ENCODE measurements at regions not wholly inside any gene's neighbourhood (a gene's known extent, or its start where the extent isn't known, plus 50 kb on each side); places are given as distances from the start of the nearest gene placed in this dataset.
"Not testable (repeated sequence)": the region's sequence is repeated elsewhere in the genome, so short reads cannot be mapped to it uniquely, and the experiment has no call there.

- in situ Hi-C loops (cut with MboI; ENCODE audit: low sequenced_read_pairs in 4 of 4): no loop called here
- ATAC-seq (no peak), DNase-seq (no peak)
- no peak for TF ChIP-seq POLR2A (IDR thresholded peaks at IDR 0.05)
- TF ChIP-seq, protein P1, sequence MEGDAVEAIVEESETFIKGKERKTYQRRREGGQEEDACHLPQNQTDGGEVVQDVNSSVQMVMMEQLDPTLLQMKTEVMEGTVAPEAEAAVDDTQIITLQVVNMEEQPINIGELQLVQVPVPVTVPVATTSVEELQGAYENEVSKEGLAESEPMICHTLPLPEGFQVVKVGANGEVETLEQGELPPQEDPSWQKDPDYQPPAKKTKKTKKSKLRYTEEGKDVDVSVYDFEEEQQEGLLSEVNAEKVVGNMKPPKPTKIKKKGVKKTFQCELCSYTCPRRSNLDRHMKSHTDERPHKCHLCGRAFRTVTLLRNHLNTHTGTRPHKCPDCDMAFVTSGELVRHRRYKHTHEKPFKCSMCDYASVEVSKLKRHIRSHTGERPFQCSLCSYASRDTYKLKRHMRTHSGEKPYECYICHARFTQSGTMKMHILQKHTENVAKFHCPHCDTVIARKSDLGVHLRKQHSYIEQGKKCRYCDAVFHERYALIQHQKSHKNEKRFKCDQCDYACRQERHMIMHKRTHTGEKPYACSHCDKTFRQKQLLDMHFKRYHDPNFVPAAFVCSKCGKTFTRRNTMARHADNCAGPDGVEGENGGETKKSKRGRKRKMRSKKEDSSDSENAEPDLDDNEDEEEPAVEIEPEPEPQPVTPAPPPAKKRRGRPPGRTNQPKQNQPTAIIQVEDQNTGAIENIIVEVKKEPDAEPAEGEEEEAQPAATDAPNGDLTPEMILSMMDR (IDR thresholded peaks at IDR 0.05 in 4 of 5, conservative IDR thresholded peaks at IDR 0.05 in 1 of 5): no peak
- Histone ChIP-seq H3K36me3 (no peaks in the 10 kb centered on the region), H3K27me3 (no peaks in the 10 kb centered on the region), H3K9me3 (no peaks in the 10 kb centered on the region), H3K27ac (no peak overlapping the region), H3K4me3 (no peak overlapping the region), H3K4me1 (no peaks in the 10 kb centered on the region)
- intact Hi-C loops (cut with DNase I; ENCODE audit: low total_unique reads): no loop called here
Measured at GRCh38 chr10:121134711-121135110, 283.5 kb downstream of the WDR11 start.

DNA sequence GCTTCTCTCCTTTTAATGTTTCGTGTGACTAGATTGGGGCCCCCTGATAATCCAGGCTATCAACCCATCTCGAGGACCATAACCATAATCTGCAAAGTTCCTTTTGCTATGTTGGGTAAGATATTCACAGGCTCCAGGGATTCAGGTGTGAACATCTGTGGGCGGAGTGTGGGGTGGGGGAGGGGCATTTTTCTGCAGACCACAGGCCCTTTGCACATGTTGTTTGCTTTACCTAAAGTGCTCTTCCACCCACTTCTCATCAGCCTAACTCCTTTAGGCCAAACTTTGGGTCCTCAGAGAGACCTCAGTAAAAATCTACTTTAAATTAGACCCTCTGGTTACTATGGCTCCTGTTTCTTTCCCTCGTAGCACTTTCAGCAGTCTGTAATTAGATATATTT is 284.4 kb downstream of the WDR11 start:
- Histone ChIP-seq H3K36me3 (no peaks in the 10 kb centered on the region), H3K9me3 (no peaks in the 10 kb centered on the region), H3K27ac (no peak overlapping the region), H3K27me3 (no peaks in the 10 kb centered on the region), H3K4me1 (no peaks in the 10 kb centered on the region), H3K4me3 (no peak overlapping the region)
- ATAC-seq (no peak), DNase-seq (no peak)
- intact Hi-C loops (cut with DNase I; ENCODE audit: low total_unique reads) (no loop called here), in situ Hi-C loops (cut with MboI; ENCODE audit: low sequenced_read_pairs in 4 of 4) (no loop called here)
- no peak for TF ChIP-seq POLR2A (IDR thresholded peaks at IDR 0.05)
- TF ChIP-seq, protein P1 (IDR thresholded peaks at IDR 0.05 in 4 of 5, conservative IDR thresholded peaks at IDR 0.05 in 1 of 5): no peak

- in situ Hi-C loops (cut with MboI; ENCODE audit: low sequenced_read_pairs in 4 of 4): no loop called here
- Histone ChIP-seq H3K36me3 (no peaks in the 10 kb centered on the region), H3K27me3 (no peaks in the 10 kb centered on the region), H3K9me3 (no peaks in the 10 kb centered on the region), H3K27ac (no peak overlapping the region), H3K4me1 (no peaks in the 10 kb centered on the region), H3K4me3 (no peak overlapping the region)
- TF ChIP-seq POLR2A (IDR thresholded peaks at IDR 0.05): no peak
- TF ChIP-seq, protein P1 (IDR thresholded peaks at IDR 0.05 in 4 of 5, conservative IDR thresholded peaks at IDR 0.05 in 1 of 5): no peak
- ATAC-seq (no peak), DNase-seq (no peak)
- intact Hi-C loops (cut with DNase I; ENCODE audit: low total_unique reads): no loop called here
Measured at GRCh38 chr10:121137533-121137932, 286.4 kb downstream of the WDR11 start.

DNA sequence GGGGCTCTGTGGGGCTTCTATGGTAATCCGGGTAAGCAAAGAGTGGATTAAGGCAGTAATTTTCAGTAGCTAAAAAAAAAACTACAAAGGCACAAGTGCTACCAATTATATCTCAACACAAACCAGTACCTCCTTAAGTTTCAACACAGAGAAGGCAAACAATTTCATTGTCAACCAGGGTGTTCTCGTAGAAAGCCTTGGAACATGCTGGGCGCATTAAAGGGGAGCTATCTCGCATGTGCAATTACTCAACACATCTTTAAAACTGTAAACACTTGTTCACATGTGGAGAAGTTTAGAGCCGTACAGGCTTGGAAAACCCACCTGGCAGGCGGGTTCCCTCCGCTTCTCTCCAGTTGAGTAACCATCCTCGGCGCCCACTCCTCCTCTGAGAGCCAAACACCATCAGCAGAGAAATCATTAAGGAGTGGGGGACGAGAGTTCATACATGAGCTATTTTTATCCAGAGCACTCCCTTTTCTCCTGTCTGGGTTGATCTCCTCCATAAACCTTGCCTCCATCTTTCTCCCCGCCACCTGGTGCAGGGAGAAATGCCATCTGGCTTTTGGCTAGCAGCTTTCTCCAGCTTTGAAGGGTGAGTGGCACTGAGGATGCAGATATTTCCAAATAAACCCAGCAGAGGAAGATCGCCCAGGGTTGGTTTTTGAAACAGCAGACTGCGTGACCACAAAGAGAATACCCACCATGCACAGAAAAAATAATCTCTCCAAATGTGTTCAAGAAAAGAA is 287.1 kb downstream of the WDR11 start:
- Histone ChIP-seq H3K4me3 (no peak overlapping the region), H3K27me3 (no peaks in the 10 kb centered on the region), H3K9me3 (no peaks in the 10 kb centered on the region), H3K4me1 (no peaks in the 10 kb centered on the region), H3K36me3 (no peaks in the 10 kb centered on the region), H3K27ac (no peak overlapping the region)
- no peak for TF ChIP-seq POLR2A (IDR thresholded peaks at IDR 0.05)
- TF ChIP-seq, protein P1 (IDR thresholded peaks at IDR 0.05 in 4 of 5, conservative IDR thresholded peaks at IDR 0.05 in 1 of 5): no peak
- intact Hi-C loops (cut with DNase I; ENCODE audit: low total_unique reads) (no loop called here), in situ Hi-C loops (cut with MboI; ENCODE audit: low sequenced_read_pairs in 4 of 4) (no loop called here)
- ATAC-seq (no peak), DNase-seq (no peak)

GRCh38 chr10:121138918-121139317 is 287.8 kb downstream of the WDR11 start:
- intact Hi-C loops (cut with DNase I; ENCODE audit: low total_unique reads) (no loop called here), in situ Hi-C loops (cut with MboI; ENCODE audit: low sequenced_read_pairs in 4 of 4) (no loop called here)
- no peaks in the 10 kb centered on the region for H3K9me3 ChIP-seq
- ATAC-seq (no peak), DNase-seq (no peak)
- no peaks in the 10 kb centered on the region for H3K36me3 ChIP-seq
- no peaks in the 10 kb centered on the region for H3K27me3 ChIP-seq
- H3K27ac ChIP-seq: no peak overlapping the region
- TF ChIP-seq POLR2A (IDR thresholded peaks at IDR 0.05): no peak
- TF ChIP-seq, protein P1 (IDR thresholded peaks at IDR 0.05 in 4 of 5, conservative IDR thresholded peaks at IDR 0.05 in 1 of 5): no peak
- no peak overlapping the region for H3K4me3 ChIP-seq
- H3K4me1 ChIP-seq: no peaks in the 10 kb centered on the region

GRCh38 chr10:121145802-121146395 is 294.7 kb downstream of the WDR11 start:
- in situ Hi-C loops (cut with MboI; ENCODE audit: low sequenced_read_pairs in 4 of 4); H3K9me3 ChIP-seq; ATAC-seq; H3K27me3 ChIP-seq; H3K27ac ChIP-seq; H3K36me3 ChIP-seq; H3K4me1 ChIP-seq; DNase-seq; H3K4me3 ChIP-seq; intact Hi-C loops (cut with DNase I; ENCODE audit: low total_unique reads): not testable (repeated sequence)

All from gastrocnemius medialis (tissue), 4 donors.